AG04450 (cell line): ENCODE measurements at regions not wholly inside any gene's neighbourhood (a gene's known extent, or its start where the extent isn't known, plus 50 kb on each side); places are given as distances from the start of the nearest gene placed in this dataset.

ENCODE experiments used
- CTCF ChIA-PET: fragments of 300-600, 350-600 bp; formaldehyde crosslinking; extraction: SDS; loops from one replicate; lab custom pipeline; 2022; ENCODE audit warnings: antibody characterized with exemption, inconsistent platforms; lab: Charles Lee
- POLR2A ChIA-PET: fragments of 350-600 bp; formaldehyde crosslinking; extraction: SDS; loops from one replicate; lab custom pipeline; 2021; ENCODE audit warnings: antibody characterized with exemption, inconsistent platforms; lab: Yijun Ruan, JAX
- DNase-seq: peaks from one replicate; pipeline ENCODE4 v3.0.0-alpha.2; 2011; ENCODE audit warnings: low read depth, low spot score
- H3K27ac ChIP-seq: one replicate; pipeline ENCODE4 v1.5.1; 2012; ENCODE audit warnings: low read depth, low read length, control low read depth
- H3K27me3 ChIP-seq: one replicate; pipeline ENCODE4 v1.6.0; 2012; ENCODE audit warnings: low read length; ENCODE audit not compliant: control insufficient read depth, insufficient read depth
- H3K4me3 ChIP-seq: 2 replicates; pipeline ENCODE4 v1.5.1; 2011; ENCODE audit warnings: mild to moderate bottlenecking, low read depth, low read length, control low read depth
- H3K9me3 ChIP-seq: 2 replicates; pipeline ENCODE4 v1.5.1; 2012; ENCODE audit warnings: low read length; ENCODE audit not compliant: control insufficient read depth, insufficient read depth
- TF ChIP-seq, protein P1 (sequence below): IDR thresholded peaks from 2 replicates; pipeline ENCODE4 v1.5.1; 2011; ENCODE audit warnings: low read depth, low read length, control low read depth, inconsistent platforms

DNA sequence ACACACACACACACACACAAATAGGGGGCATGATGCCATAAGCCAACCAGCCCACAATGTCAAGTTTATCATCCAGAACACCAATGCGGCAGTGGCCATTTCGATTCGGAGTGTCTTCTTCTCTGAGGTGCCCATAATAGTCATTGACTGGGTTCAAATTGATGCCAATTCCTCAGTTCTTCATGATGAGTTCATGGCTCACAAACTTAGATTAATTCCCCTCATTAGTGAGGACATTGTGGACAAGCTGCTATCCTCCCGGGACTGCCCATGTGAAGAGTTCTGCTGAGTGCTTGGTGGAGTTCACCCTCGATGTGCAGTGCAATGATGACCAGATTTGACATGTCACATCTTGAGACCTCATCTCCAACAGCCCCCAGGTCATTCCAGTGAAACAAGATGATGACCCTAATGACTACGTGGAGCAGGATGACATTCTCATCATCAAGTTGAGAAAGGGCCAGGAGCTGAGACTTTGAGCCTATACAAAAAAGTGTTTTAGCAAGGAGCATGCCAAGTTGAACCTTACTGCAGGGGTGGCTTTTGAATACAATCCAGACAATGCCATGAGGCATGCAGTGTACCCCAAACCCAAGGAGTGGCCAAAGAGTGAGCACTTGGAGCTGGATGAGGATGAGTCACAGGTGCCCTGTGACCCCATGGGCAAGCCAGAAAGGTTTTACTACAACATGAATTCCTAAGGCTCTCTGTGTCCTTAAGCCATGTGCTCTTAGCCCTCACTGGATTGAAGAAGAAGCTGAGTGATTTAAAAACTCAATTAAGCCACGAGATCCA, 211.6 kb upstream of the SAMSN1 start:
- H3K4me3 ChIP-seq: no peak overlapping the region
- H3K27ac ChIP-seq: no peak overlapping the region
- DNase-seq: no peak
- POLR2A ChIA-PET: no interaction called here
- H3K9me3 ChIP-seq: no peaks in the 10 kb centered on the region; the same call in 1 of the 2 replicates
- no peaks in the 10 kb centered on the region for H3K27me3 ChIP-seq
- TF ChIP-seq, protein P1, sequence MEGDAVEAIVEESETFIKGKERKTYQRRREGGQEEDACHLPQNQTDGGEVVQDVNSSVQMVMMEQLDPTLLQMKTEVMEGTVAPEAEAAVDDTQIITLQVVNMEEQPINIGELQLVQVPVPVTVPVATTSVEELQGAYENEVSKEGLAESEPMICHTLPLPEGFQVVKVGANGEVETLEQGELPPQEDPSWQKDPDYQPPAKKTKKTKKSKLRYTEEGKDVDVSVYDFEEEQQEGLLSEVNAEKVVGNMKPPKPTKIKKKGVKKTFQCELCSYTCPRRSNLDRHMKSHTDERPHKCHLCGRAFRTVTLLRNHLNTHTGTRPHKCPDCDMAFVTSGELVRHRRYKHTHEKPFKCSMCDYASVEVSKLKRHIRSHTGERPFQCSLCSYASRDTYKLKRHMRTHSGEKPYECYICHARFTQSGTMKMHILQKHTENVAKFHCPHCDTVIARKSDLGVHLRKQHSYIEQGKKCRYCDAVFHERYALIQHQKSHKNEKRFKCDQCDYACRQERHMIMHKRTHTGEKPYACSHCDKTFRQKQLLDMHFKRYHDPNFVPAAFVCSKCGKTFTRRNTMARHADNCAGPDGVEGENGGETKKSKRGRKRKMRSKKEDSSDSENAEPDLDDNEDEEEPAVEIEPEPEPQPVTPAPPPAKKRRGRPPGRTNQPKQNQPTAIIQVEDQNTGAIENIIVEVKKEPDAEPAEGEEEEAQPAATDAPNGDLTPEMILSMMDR: no peak
- CTCF ChIA-PET: no interaction called here

DNA sequence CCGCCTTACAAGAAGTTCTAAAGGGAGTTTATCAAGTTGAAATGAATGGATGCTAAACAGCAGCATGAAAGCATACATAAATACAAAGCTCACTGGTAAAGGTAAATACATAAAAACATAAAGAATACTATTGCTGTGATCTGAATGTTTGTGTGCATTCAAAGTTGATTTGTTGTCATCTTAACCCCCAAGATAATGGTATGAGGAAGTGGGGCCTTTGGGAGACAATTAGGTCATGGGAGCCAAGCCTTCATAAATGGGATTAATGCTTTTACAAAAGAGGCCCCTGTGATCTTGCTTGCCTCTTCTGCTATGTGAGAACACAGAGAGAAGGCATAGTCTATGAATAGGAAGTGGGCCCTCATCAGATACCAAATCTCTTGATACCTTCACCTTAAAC, 209.0 kb upstream of the SAMSN1 start:
- CTCF ChIA-PET: no interaction called here

DNA sequence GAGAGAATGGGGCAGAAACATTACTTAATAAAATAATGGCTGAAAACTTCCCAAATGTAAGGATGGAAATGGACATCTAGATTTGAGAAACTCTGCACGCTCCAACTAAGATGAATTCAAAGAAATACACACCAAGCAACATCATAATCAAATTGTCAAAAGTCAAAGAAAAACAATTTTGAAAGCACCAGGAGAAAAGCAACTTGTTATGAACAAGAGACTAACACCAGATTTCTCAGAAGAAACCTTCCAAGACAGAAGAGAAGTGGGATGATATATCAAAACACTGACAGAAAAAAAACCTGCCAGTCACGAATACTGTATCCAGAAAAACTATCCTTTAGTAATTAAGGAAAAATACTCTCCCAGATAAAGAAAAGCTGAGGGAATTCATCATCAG, 208.6 kb upstream of the SAMSN1 start:
- CTCF ChIA-PET: no interaction called here
- POLR2A ChIA-PET: no interaction called here
- Histone ChIP-seq H3K4me3 (no peak overlapping the region), H3K27ac (no peak overlapping the region), H3K9me3 (no peaks in the 10 kb centered on the region; the same call in 1 of the 2 replicates), H3K27me3 (no peaks in the 10 kb centered on the region)
- no peak for DNase-seq
- TF ChIP-seq, protein P1: no peak

More for the DNA sequence above, 209.0 kb upstream of the SAMSN1 start:
- Histone ChIP-seq H3K27ac (no peak overlapping the region), H3K4me3 (no peak overlapping the region), H3K27me3 (no peaks in the 10 kb centered on the region), H3K9me3 (no peaks in the 10 kb centered on the region; the same call in 1 of the 2 replicates)
- DNase-seq: no peak
- TF ChIP-seq, protein P1: no peak
- POLR2A ChIA-PET: no interaction called here

DNA sequence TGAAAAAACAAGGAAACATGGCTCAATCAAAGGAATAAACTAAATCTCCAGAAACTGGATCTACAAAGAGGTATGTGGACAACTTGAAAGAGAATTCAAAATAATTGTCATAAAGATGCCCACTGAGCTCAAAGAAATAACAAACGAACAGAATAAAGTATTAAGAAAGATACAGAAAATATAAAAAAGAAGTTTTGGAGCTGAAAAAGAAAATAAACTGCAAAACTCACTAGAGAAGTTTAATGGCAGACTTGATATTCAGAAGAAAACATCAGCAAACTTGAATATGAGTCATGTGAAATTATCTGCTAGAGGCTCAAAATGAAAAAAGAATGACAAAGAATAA, 208.1 kb upstream of the SAMSN1 start:
- ChIA-PET CTCF (no interaction called here), POLR2A (no interaction called here)
- Histone ChIP-seq H3K9me3 (no peaks in the 10 kb centered on the region; the same call in 1 of the 2 replicates), H3K27me3 (no peaks in the 10 kb centered on the region), H3K27ac (no peak overlapping the region), H3K4me3 (no peak overlapping the region)
- TF ChIP-seq, protein P1: no peak
- no peak for DNase-seq

DNA sequence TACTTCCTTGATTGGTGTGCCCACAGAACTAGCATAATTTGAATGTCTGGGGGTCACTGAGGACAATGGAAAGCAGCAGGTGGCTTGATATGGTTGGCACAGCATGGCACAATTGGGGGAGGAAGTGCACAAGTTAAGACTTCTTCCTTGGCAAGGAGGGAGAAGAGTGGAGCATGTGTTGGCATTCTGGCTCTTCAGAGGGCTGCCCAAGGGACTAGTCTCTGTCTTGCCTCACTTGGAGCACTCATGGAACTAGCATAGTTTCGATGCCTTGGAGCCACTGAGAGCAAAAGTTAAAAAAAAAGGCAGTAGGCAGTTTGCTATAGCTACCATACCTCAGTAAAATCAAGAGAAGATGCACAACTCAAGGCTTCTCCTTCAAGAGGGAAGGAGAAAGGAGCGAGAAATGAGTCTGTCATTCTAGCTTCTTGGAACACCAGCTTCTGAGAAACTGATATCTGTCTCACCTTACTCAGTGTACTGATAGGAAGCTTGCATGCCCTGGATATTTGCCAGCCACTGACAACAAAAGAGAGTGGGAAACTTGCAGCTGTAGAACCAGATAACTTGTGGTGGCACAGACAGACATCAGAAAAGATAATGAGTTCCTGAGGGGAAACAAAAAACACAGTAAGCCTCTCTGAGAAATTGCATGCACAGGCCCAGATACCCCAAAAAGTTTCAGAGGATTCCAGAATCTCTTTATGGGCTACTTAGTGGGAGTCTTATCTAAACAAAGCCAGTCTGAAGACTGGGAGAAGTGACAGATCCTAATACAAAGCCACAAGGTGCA, 207.5 kb upstream of the SAMSN1 start:
- CTCF ChIA-PET: no interaction called here

More for the DNA sequence above, 207.5 kb upstream of the SAMSN1 start:
- H3K4me3 ChIP-seq: no peak overlapping the region
- H3K27ac ChIP-seq: no peak overlapping the region
- DNase-seq: no peak
- no peaks in the 10 kb centered on the region for H3K27me3 ChIP-seq
- POLR2A ChIA-PET: no interaction called here
- H3K9me3 ChIP-seq: no peaks in the 10 kb centered on the region; the same call in 1 of the 2 replicates
- TF ChIP-seq, protein P1: no peak
